ENCODE measurements at regions not wholly inside any gene's neighbourhood (a gene's known extent, or its start where the extent isn't known, plus 50 kb on each side); places are given as distances from the start of the nearest gene placed in this dataset.

- TF ChIP-seq IRF3 (IDR thresholded peaks at IDR 0.05; ENCODE audit: low read depth, low read length) (no peak), MEF2A (IDR thresholded peaks at IDR 0.05; ENCODE audit: borderline replicate concordance, low read depth) (no peak), YY1 (IDR thresholded peaks at IDR 0.05; ENCODE audit: low read depth) (no peak), EZH2phosphoT487 (IDR thresholded peaks at IDR 0.05; ENCODE audit: borderline replicate concordance, low read depth) (no peak), RFX5 (IDR thresholded peaks at IDR 0.05; ENCODE audit: low read length) (no peak), MAX (IDR thresholded peaks at IDR 0.05; ENCODE audit: low read depth) (no peak), SMC3 (IDR thresholded peaks at IDR 0.05; ENCODE audit: low read depth, low read length) (no peak), NRF1 (IDR thresholded peaks at IDR 0.05; ENCODE audit: low read depth, low read length) (no peak)
Measured at GRCh38 chr5:73279805-73280204, 106.8 kb downstream of the TMEM174 start (continued).

- CTCF ChIA-PET, result interaction anchor here (1.4 kb wide), 1 partner anchor 176 kb away, joined by 3 read pairs; no protein-coding TSS in a partner anchor
Measured at GRCh38 chr5:73278693-73279092, 105.7 kb downstream of the TMEM174 start.

More at GRCh38 chr5:73278693-73279092, 105.7 kb downstream of the TMEM174 start:
- POLR2A ChIA-PET, result no interaction called here
- Histone ChIP-seq H3K9me2 (no peaks in the 10 kb centered on the region), H2AFZ (ENCODE audit: low read depth) (no peak overlapping the region), H3K9ac (no peak overlapping the region), H3K4me3 (ENCODE audit: low read depth in 2 of 2, low read length in 1 of 2) (no peak overlapping the region), H3F3A (replicated peaks; ENCODE audit: insufficient read depth) (peaks cover 4% of the 10 kb centered on the region), H3K27ac (ENCODE audit: low read depth in 2 of 2, low read length in 1 of 2) (no peak overlapping the region), H4K20me1 (ENCODE audit: insufficient read depth) (no peaks in the 10 kb centered on the region), H3K4me2 (no peak overlapping the region), H3K36me3 (replicated peaks in 1 of 2; ENCODE audit: control insufficient read depth in 1 of 2, insufficient read depth in 2 of 2, low read length in 1 of 2) (no peaks in the 10 kb centered on the region), H3K9me3 (no peaks in the 10 kb centered on the region), H3K79me2 (ENCODE audit: insufficient read depth) (no peaks in the 10 kb centered on the region), H3K27me3 (ENCODE audit: insufficient read depth) (no peaks in the 10 kb centered on the region), H3K4me1 (ENCODE audit: control insufficient read depth in 1 of 2, insufficient read depth in 2 of 2, low read depth in 1 of 2, low read length in 1 of 2) (peaks cover 17 to 23% of the 10 kb centered on the region in 2 experiments)
- no peak for DNase-seq
- TF ChIP-seq YY1 (IDR thresholded peaks at IDR 0.05; ENCODE audit: low read depth), result no peak
- no peak for TF ChIP-seq TAF1 (IDR thresholded peaks at IDR 0.05; ENCODE audit: borderline replicate concordance, low read depth, low read length)
- TF ChIP-seq NRF1 (IDR thresholded peaks at IDR 0.05; ENCODE audit: low read depth, low read length), result no peak
- no peak for TF ChIP-seq REST (IDR thresholded peaks at IDR 0.05; ENCODE audit: low read depth, low read length)
- no peak for TF ChIP-seq RXRA (IDR thresholded peaks at IDR 0.05; ENCODE audit: borderline replicate concordance, low read depth)
- no peak for TF ChIP-seq SIN3A (IDR thresholded peaks at IDR 0.05; ENCODE audit: borderline replicate concordance, low read depth, low read length)
- no peak for TF ChIP-seq EP300 (IDR thresholded peaks at IDR 0.05; ENCODE audit: borderline replicate concordance in 1 of 2, low read depth in 1 of 2, low read length in 1 of 2)
- TF ChIP-seq CHD2 (IDR thresholded peaks at IDR 0.05; ENCODE audit: low read length, partially characterized antibody), result no peak
- no peak for TF ChIP-seq IRF3 (IDR thresholded peaks at IDR 0.05; ENCODE audit: low read depth, low read length)
- no peak for TF ChIP-seq ZBTB33 (IDR thresholded peaks at IDR 0.05; ENCODE audit: borderline replicate concordance, low read depth)
- no peak for TF ChIP-seq TCF12 (IDR thresholded peaks at IDR 0.05)
- TF ChIP-seq PBX3 (IDR thresholded peaks at IDR 0.05), result no peak
- TF ChIP-seq EZH2phosphoT487 (IDR thresholded peaks at IDR 0.05; ENCODE audit: borderline replicate concordance, low read depth), result no peak
- 89% methylated on average over 6 of the region's 6 CpGs for WGBS (ENCODE audit: low lambda C conversion rate)
